ENCODE measurements at regions not wholly inside any gene's neighbourhood (a gene's known extent, or its start where the extent isn't known, plus 50 kb on each side); places are given as distances from the start of the nearest gene placed in this dataset.

DNA sequence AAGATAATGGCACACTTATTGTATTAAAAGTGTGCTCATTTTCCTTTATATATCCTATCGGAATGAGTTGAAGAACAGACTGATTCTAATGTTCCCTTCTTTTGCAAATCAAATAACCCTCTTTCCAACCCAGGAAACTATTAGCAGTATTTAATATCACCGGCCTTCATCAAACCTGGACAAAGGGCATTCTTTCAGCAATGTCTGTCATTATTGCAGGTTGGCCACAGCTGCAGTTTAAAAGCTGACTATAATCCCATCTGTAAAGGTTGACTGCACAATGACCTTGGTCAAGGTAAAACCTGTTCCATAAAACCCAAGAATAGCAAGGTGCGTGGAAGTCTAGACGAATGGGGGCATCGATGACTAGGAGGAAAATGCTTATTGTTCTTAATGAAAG lies 472.3 kb upstream of the SOX5 start:
- Histone ChIP-seq H3K9me3 (ENCODE audit: control insufficient read depth, low read depth, low read length) (no peaks in the 10 kb centered on the region), H3K27ac (ENCODE audit: control insufficient read depth, insufficient read depth, low read length) (no peak overlapping the region), H3K79me2 (ENCODE audit: control insufficient read depth, insufficient read depth, low read length) (no peaks in the 10 kb centered on the region), H2AFZ (ENCODE audit: control insufficient read depth, low read length) (no peak overlapping the region), H3K27me3 (ENCODE audit: control insufficient read depth, extremely low read depth, insufficient read depth, low read length) (no peaks in the 10 kb centered on the region), H3K4me3 (ENCODE audit: control insufficient read depth in 2 of 3, extremely low read depth in 1 of 3, insufficient read depth in 2 of 3, low read depth in 1 of 3, low read length in 3 of 3) (no peak overlapping the region), H4K20me1 (ENCODE audit: control insufficient read depth, extremely low read depth, insufficient read depth, low read length) (no peaks in the 10 kb centered on the region), H3K9me1 (ENCODE audit: control insufficient read depth, extremely low read depth, insufficient read depth, low read length) (no peaks in the 10 kb centered on the region), H3K9ac (ENCODE audit: control insufficient read depth, extremely low read depth, insufficient read depth, low read length) (no peak overlapping the region), H3K36me3 (ENCODE audit: control insufficient read depth in 2 of 2, extremely low read depth in 1 of 2, insufficient read depth in 2 of 2, low read length in 2 of 2) (no peaks in the 10 kb centered on the region), H3K4me1 (ENCODE audit: control insufficient read depth, extremely low read depth, insufficient read depth, low read length) (no peaks in the 10 kb centered on the region), H3K4me2 (ENCODE audit: control insufficient read depth, extremely low read depth, insufficient read depth, low read depth, low read length) (no peak overlapping the region)
- dilution Hi-C loops (cut with MboI; ENCODE audit: extremely low pct_ligation_motif_present, low sequenced_read_pairs): no loop called here
- DNase-seq (ENCODE audit: low read depth, low spot score) (no peak), FAIRE-seq (no peak)
- TF ChIP-seq CTCF (optimal IDR thresholded peaks at IDR 0.05 in 1 of 3, IDR thresholded peaks at IDR 0.05 in 1 of 3, conservative IDR thresholded peaks at IDR 0.05 in 1 of 3; ENCODE audit: extremely low read depth in 1 of 3, insufficient read depth in 2 of 3, low read length in 3 of 3): no peak
- no peak for TF ChIP-seq EZH2 (IDR thresholded peaks at IDR 0.05; ENCODE audit: low read length)

DNA sequence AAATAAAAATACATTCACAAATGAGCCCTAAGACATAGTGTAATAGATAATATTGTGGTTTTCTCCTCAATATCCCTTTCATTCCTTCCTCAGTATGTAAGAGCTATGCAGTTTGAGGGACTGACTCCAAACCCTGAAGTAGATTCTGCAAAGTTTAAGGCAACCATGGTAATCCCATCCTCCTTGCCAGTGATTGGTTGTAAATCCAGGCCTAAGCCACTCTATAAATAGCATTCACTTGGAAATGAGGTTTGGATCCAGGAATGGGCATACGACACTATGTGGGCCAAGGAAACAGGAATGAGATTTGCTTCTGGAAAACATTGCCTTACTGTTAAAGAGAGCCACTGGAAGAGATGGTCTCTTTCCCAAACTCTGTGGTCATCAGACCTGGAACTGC lies 468.7 kb upstream of the SOX5 start:
- Histone ChIP-seq H3K9ac (ENCODE audit: control insufficient read depth, extremely low read depth, insufficient read depth, low read length) (no peak overlapping the region), H3K79me2 (ENCODE audit: control insufficient read depth, insufficient read depth, low read length) (no peaks in the 10 kb centered on the region), H2AFZ (ENCODE audit: control insufficient read depth, low read length) (no peak overlapping the region), H3K9me1 (ENCODE audit: control insufficient read depth, extremely low read depth, insufficient read depth, low read length) (no peaks in the 10 kb centered on the region), H3K27me3 (ENCODE audit: control insufficient read depth, extremely low read depth, insufficient read depth, low read length) (no peaks in the 10 kb centered on the region), H3K36me3 (ENCODE audit: control insufficient read depth in 2 of 2, extremely low read depth in 1 of 2, insufficient read depth in 2 of 2, low read length in 2 of 2) (no peaks in the 10 kb centered on the region), H3K27ac (ENCODE audit: control insufficient read depth, insufficient read depth, low read length) (no peak overlapping the region), H4K20me1 (ENCODE audit: control insufficient read depth, extremely low read depth, insufficient read depth, low read length) (no peaks in the 10 kb centered on the region), H3K9me3 (ENCODE audit: control insufficient read depth, low read depth, low read length) (no peaks in the 10 kb centered on the region), H3K4me3 (ENCODE audit: control insufficient read depth in 2 of 3, extremely low read depth in 1 of 3, insufficient read depth in 2 of 3, low read depth in 1 of 3, low read length in 3 of 3) (no peak overlapping the region), H3K4me2 (ENCODE audit: control insufficient read depth, extremely low read depth, insufficient read depth, low read depth, low read length) (no peak overlapping the region), H3K4me1 (ENCODE audit: control insufficient read depth, extremely low read depth, insufficient read depth, low read length) (no peaks in the 10 kb centered on the region)
- no peak for FAIRE-seq
- dilution Hi-C loops (cut with MboI; ENCODE audit: extremely low pct_ligation_motif_present, low sequenced_read_pairs): no loop called here
- TF ChIP-seq CTCF (optimal IDR thresholded peaks at IDR 0.05 in 1 of 3, IDR thresholded peaks at IDR 0.05 in 1 of 3, conservative IDR thresholded peaks at IDR 0.05 in 1 of 3; ENCODE audit: extremely low read depth in 1 of 3, insufficient read depth in 2 of 3, low read length in 3 of 3): no peak
- no peak for DNase-seq (ENCODE audit: low read depth, low spot score)

Measured in keratinocyte (primary cell).